ENCODE measurements at regions not wholly inside any gene's neighbourhood (a gene's known extent, or its start where the extent isn't known, plus 50 kb on each side); places are given as distances from the start of the nearest gene placed in this dataset.

GRCh38 chr15:72852273-72852672 is 68.7 kb upstream of the ADPGK start (continued):
- TF ChIP-seq, protein P1, sequence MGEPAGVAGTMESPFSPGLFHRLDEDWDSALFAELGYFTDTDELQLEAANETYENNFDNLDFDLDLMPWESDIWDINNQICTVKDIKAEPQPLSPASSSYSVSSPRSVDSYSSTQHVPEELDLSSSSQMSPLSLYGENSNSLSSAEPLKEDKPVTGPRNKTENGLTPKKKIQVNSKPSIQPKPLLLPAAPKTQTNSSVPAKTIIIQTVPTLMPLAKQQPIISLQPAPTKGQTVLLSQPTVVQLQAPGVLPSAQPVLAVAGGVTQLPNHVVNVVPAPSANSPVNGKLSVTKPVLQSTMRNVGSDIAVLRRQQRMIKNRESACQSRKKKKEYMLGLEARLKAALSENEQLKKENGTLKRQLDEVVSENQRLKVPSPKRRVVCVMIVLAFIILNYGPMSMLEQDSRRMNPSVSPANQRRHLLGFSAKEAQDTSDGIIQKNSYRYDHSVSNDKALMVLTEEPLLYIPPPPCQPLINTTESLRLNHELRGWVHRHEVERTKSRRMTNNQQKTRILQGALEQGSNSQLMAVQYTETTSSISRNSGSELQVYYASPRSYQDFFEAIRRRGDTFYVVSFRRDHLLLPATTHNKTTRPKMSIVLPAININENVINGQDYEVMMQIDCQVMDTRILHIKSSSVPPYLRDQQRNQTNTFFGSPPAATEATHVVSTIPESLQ (CRISPR knock-in tag; IDR thresholded peaks at IDR 0.05) = no peak
- TF ChIP-seq, protein P2, sequence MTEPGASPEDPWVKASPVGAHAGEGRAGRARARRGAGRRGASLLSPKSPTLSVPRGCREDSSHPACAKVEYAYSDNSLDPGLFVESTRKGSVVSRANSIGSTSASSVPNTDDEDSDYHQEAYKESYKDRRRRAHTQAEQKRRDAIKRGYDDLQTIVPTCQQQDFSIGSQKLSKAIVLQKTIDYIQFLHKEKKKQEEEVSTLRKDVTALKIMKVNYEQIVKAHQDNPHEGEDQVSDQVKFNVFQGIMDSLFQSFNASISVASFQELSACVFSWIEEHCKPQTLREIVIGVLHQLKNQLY (CRISPR knock-in tag; IDR thresholded peaks at IDR 0.05) = no peak
- TF ChIP-seq, protein P3, sequence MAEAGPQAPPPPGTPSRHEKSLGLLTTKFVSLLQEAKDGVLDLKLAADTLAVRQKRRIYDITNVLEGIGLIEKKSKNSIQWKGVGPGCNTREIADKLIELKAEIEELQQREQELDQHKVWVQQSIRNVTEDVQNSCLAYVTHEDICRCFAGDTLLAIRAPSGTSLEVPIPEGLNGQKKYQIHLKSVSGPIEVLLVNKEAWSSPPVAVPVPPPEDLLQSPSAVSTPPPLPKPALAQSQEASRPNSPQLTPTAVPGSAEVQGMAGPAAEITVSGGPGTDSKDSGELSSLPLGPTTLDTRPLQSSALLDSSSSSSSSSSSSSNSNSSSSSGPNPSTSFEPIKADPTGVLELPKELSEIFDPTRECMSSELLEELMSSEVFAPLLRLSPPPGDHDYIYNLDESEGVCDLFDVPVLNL (CRISPR knock-in tag; IDR thresholded peaks at IDR 0.05; ENCODE audit: borderline replicate concordance, low read depth) = no peak
- TF ChIP-seq ZNF317 (CRISPR knock-in tag; IDR thresholded peaks at IDR 0.05; ENCODE audit: borderline replicate concordance, low read depth) = no peak

- H3K4me1 Mint-ChIP-seq = peaks cover 37% of the 10 kb centered on the region
- no peak overlapping the region for H3K27ac Mint-ChIP-seq
- H3K27me3 Mint-ChIP-seq (ENCODE audit: low read depth) = peaks cover 17% of the 10 kb centered on the region
- ATAC-seq (no peak), DNase-seq (ENCODE audit: low spot score) (no peak)
- H3K36me3 Mint-ChIP-seq = no peaks in the 10 kb centered on the region
- ChIA-PET POLR2A (no interaction called here), CTCF (no interaction called here)
- H3K9me3 Mint-ChIP-seq = no peaks in the 10 kb centered on the region
- no peak overlapping the region for H3K4me3 Mint-ChIP-seq
- no peak for TF ChIP-seq GABPB1 (CRISPR knock-in tag; IDR thresholded peaks at IDR 0.05)
- no peak for TF ChIP-seq ZSCAN18 (CRISPR knock-in tag; IDR thresholded peaks at IDR 0.05)
- TF ChIP-seq, protein P4, sequence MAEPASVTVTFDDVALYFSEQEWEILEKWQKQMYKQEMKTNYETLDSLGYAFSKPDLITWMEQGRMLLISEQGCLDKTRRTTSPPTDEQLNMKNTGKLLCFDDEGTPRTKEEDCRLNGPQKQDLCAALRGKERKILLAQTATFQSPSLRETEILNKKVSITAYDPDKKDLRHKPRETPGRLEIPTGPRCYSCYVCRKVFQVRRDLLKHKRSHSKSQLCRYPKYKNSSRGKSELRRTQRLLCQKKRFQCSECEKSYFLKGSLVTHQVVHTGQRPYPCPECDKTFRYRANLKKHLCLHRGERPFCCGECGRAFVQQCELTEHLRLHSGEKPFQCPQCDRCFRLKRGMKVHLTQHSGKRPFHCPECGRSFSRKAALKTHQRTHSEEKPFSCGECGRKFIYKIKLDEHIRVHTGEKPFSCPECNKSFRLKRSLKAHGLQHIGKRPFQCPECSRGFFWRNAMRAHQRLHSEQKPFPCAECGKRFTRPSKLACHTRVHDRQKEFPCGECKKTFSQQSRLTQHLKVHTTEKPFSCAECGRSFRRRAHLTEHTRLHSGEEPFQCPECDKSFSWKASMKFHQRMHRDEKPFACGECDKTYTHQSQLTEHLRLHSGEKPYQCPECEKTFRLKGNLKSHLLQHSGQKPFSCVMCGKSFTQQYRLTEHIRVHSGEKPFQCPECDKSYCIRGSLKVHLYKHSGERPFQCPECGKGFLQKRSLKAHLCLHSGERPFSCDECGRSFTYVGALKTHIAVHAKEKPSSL (CRISPR knock-in tag; conservative IDR thresholded peaks at IDR 0.05) = no peak
- TF ChIP-seq RELA (CRISPR knock-in tag; IDR thresholded peaks at IDR 0.05; ENCODE audit: borderline replicate concordance) = no peak
- no peak for TF ChIP-seq EMX1 (CRISPR knock-in tag; IDR thresholded peaks at IDR 0.05)
- TF ChIP-seq ETV6 (CRISPR knock-in tag; IDR thresholded peaks at IDR 0.05) = no peak
- TF ChIP-seq FOXJ3 (CRISPR knock-in tag; IDR thresholded peaks at IDR 0.05; ENCODE audit: borderline replicate concordance) = no peak
- no peak for TF ChIP-seq ESRRA (CRISPR knock-in tag; IDR thresholded peaks at IDR 0.05; ENCODE audit: borderline replicate concordance)
- TF ChIP-seq, protein P5, sequence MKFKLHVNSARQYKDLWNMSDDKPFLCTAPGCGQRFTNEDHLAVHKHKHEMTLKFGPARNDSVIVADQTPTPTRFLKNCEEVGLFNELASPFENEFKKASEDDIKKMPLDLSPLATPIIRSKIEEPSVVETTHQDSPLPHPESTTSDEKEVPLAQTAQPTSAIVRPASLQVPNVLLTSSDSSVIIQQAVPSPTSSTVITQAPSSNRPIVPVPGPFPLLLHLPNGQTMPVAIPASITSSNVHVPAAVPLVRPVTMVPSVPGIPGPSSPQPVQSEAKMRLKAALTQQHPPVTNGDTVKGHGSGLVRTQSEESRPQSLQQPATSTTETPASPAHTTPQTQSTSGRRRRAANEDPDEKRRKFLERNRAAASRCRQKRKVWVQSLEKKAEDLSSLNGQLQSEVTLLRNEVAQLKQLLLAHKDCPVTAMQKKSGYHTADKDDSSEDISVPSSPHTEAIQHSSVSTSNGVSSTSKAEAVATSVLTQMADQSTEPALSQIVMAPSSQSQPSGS (CRISPR knock-in tag; IDR thresholded peaks at IDR 0.05; ENCODE audit: borderline replicate concordance, low read depth) = no peak
- TF ChIP-seq AR (CRISPR knock-in tag; IDR thresholded peaks at IDR 0.05) = no peak
- TF ChIP-seq ATF3 (CRISPR knock-in tag; conservative IDR thresholded peaks at IDR 0.05) = no peak
- TF ChIP-seq ZNF423 (CRISPR knock-in tag; IDR thresholded peaks at IDR 0.05) = no peak
- TF ChIP-seq KAT7 (CRISPR knock-in tag; IDR thresholded peaks at IDR 0.05; ENCODE audit: borderline replicate concordance) = no peak
- no peak for TF ChIP-seq ZMAT4 (CRISPR knock-in tag; IDR thresholded peaks at IDR 0.05)
- no peak for TF ChIP-seq ELF4 (CRISPR knock-in tag; IDR thresholded peaks at IDR 0.05; ENCODE audit: low read depth)
- TF ChIP-seq PREB (CRISPR knock-in tag; IDR thresholded peaks at IDR 0.05; ENCODE audit: borderline replicate concordance) = no peak
- TF ChIP-seq ZNF263 (CRISPR knock-in tag; IDR thresholded peaks at IDR 0.05; ENCODE audit: low read depth) = no peak
- no peak for TF ChIP-seq HMGA2 (CRISPR knock-in tag; IDR thresholded peaks at IDR 0.05)
- no peak for TF ChIP-seq SOX15 (CRISPR knock-in tag; IDR thresholded peaks at IDR 0.05)
Observed at GRCh38 chr15:72851586-72851985, 68.0 kb upstream of the ADPGK start.
